HepG2 (cell line): ENCODE measurements at regions not wholly inside any gene's neighbourhood (a gene's known extent, or its start where the extent isn't known, plus 50 kb on each side); places are given as distances from the start of the nearest gene placed in this dataset.
A peak's percentile ranks its signal among the peaks of the same experiment; 100 is the strongest.
"Not testable (repeated sequence)": the region's sequence is repeated elsewhere in the genome, so short reads cannot be mapped to it uniquely, and the experiment has no call there.

Source experiments
- ELF3 ChIP-seq: IDR thresholded peaks from 2 replicates; pipeline ENCODE4 v1.6.1; 2016; ENCODE audit warnings: missing genetic modification reagents, missing compliant biosample characterization
- FOXP1 ChIP-seq, 2 experiments: fragments of 450-650 bp in 1 of 2; IDR thresholded peaks; 2 replicates each; pipeline ENCODE4 v1.6.1; 2017 to 2018; ENCODE audit warnings: antibody characterized with exemption in 1 of 2
- GABPB1 ChIP-seq: IDR thresholded peaks from 2 replicates; pipeline ENCODE4 v1.6.1; 2016; ENCODE audit warnings: mild to moderate bottlenecking, missing genetic modification reagents, moderate library complexity, missing compliant biosample characterization
- GATAD2A ChIP-seq: IDR thresholded peaks from 2 replicates; pipeline ENCODE4 v1.6.1; 2016
- HNF4A ChIP-seq: sonication (generic); formaldehyde crosslinking; IDR thresholded peaks from 2 replicates; pipeline ENCODE4 v1.4.0; 2020; ENCODE audit warnings: missing genetic modification reagents
- KDM1A ChIP-seq: IDR thresholded peaks from 2 replicates; pipeline ENCODE4 v1.6.1; 2016; ENCODE audit warnings: missing compliant biosample characterization
- KDM5B ChIP-seq: sonication (generic); formaldehyde crosslinking; IDR thresholded peaks from 2 replicates; pipeline ENCODE4 v1.4.0; 2020; ENCODE audit warnings: missing genetic modification reagents, mild to moderate bottlenecking, borderline replicate concordance
- NONO ChIP-seq, 2 experiments: fragments of 450-650 bp in 1 of 2; sonication (generic) in 1 of 2; formaldehyde crosslinking in 1 of 2; IDR thresholded peaks in 1 of 2; conservative IDR thresholded peaks in 1 of 2; 2 replicates each; pipeline versions ENCODE4 v1.6.1 to v1.8.0; 2017 to 2022; ENCODE audit warnings: mild to moderate bottlenecking in 1 of 2, missing genetic modification reagents in 1 of 2, moderate library complexity in 1 of 2
- NRL ChIP-seq: sonication (generic); formaldehyde crosslinking; IDR thresholded peaks from 2 replicates; pipeline ENCODE4 v1.5.0; 2020; ENCODE audit warnings: missing genetic modification reagents, mild to moderate bottlenecking, moderate library complexity, borderline replicate concordance
- PHF21A ChIP-seq: sonication (generic); formaldehyde crosslinking; IDR thresholded peaks from 2 replicates; pipeline ENCODE4 v1.5.0; 2020; ENCODE audit warnings: mild to moderate bottlenecking, missing genetic modification reagents
- PHF8 ChIP-seq: sonication (generic); formaldehyde crosslinking; IDR thresholded peaks from 2 replicates; pipeline ENCODE4 v1.5.0; 2020; ENCODE audit warnings: missing genetic modification reagents
- RARA ChIP-seq: IDR thresholded peaks from 2 replicates; pipeline ENCODE4 v1.6.1; 2016; ENCODE audit warnings: missing genetic modification reagents, missing compliant biosample characterization
- SATB2 ChIP-seq: sonication (generic); formaldehyde crosslinking; IDR thresholded peaks from 2 replicates; pipeline ENCODE4 v1.5.0; 2020; ENCODE audit warnings: missing genetic modification reagents
- STAG1 ChIP-seq: sonication (generic); formaldehyde crosslinking; IDR thresholded peaks from 2 replicates; pipeline ENCODE4 v1.4.0; 2020; ENCODE audit warnings: missing genetic modification reagents
- THRA ChIP-seq: sonication (generic); formaldehyde crosslinking; IDR thresholded peaks from 2 replicates; pipeline ENCODE4 v1.4.0; 2020; ENCODE audit warnings: missing genetic modification reagents, borderline replicate concordance
- ZBTB34 ChIP-seq: sonication (generic); formaldehyde crosslinking; IDR thresholded peaks from 2 replicates; pipeline ENCODE4 v1.8.0; 2022; ENCODE audit warnings: mild to moderate bottlenecking, missing genetic modification reagents
- ZFP90 ChIP-seq: sonication (generic); formaldehyde crosslinking; IDR thresholded peaks from 2 replicates; pipeline ENCODE4 v1.8.0; 2022; ENCODE audit warnings: missing genetic modification reagents, mild to moderate bottlenecking, inconsistent platforms, borderline replicate concordance
- ZNF18 ChIP-seq: sonication (generic); formaldehyde crosslinking; IDR thresholded peaks from 2 replicates; pipeline ENCODE4 v1.8.0; 2022; ENCODE audit warnings: mild to moderate bottlenecking, missing genetic modification reagents; ENCODE audit not compliant: insufficient replicate concordance
- ZNF205 ChIP-seq: IDR thresholded peaks from 2 replicates; pipeline ENCODE4 v1.6.1; 2018; ENCODE audit warnings: missing biosample characterization, missing genetic modification reagents
- ZNF639 ChIP-seq: conservative IDR thresholded peaks from 2 replicates; pipeline ENCODE4 v1.6.1; 2018; ENCODE audit warnings: missing genetic modification reagents
- TF ChIP-seq, protein P1 (sequence below): sonication (generic); formaldehyde crosslinking; IDR thresholded peaks from 2 replicates; pipeline ENCODE4 v1.4.0; 2020; ENCODE audit warnings: missing genetic modification reagents

- peak; percentile 30; the same call in 1 of the 2 replicates for TF ChIP-seq NRL (CRISPR knock-in tag)
- TF ChIP-seq RARA (CRISPR knock-in tag): peak; percentile 64
- 0 out of 2 replicates have a peak, but pooled peaks have one; percentile 16 for TF ChIP-seq ZFP90 (CRISPR knock-in tag)
- TF ChIP-seq KDM1A (CRISPR knock-in tag): peak; percentile 57
- TF ChIP-seq ELF3 (CRISPR knock-in tag): peak; percentile 66
- TF ChIP-seq GATAD2A (CRISPR knock-in tag): peak; percentile 50; the same call in 1 of the 2 replicates
- peak; percentile 43; the same call in 1 of the 2 replicates for TF ChIP-seq ZBTB34
- peak; percentile 20; the same call in 1 of the 2 replicates for TF ChIP-seq ZNF639 (CRISPR knock-in tag)
- TF ChIP-seq NONO, FOXP1 (IDR thresholded peaks at IDR 0.05): not testable (repeated sequence)
- TF ChIP-seq NONO (CRISPR knock-in tag; conservative IDR thresholded peaks at IDR 0.05): 0 out of 2 replicates have a peak, but pooled peaks have one; percentile 19
- TF ChIP-seq FOXP1 (CRISPR knock-in tag; IDR thresholded peaks at IDR 0.05): peak; percentile 72
- peak; percentile 62; the same call in 1 of the 2 replicates for TF ChIP-seq SATB2
- peak; percentile 14; the same call in 1 of the 2 replicates for TF ChIP-seq PHF8 (CRISPR knock-in tag)
- peak; percentile 8; the same call in 1 of the 2 replicates for TF ChIP-seq GABPB1 (CRISPR knock-in tag)
- 0 out of 2 replicates have a peak, but pooled peaks have one; percentile 11 for TF ChIP-seq STAG1 (CRISPR knock-in tag)
- 0 out of 2 replicates have a peak, but pooled peaks have one; percentile 6 for TF ChIP-seq KDM5B
- peak; percentile 88; the same call in 1 of the 2 replicates for TF ChIP-seq THRA
- 0 out of 2 replicates have a peak, but pooled peaks have one; percentile 3 for TF ChIP-seq ZNF205 (CRISPR knock-in tag)
- TF ChIP-seq PHF21A (CRISPR knock-in tag): peak; percentile 12; the same call in 1 of the 2 replicates
- TF ChIP-seq HNF4A (CRISPR knock-in tag): peak; percentile 73
- TF ChIP-seq, protein P1, sequence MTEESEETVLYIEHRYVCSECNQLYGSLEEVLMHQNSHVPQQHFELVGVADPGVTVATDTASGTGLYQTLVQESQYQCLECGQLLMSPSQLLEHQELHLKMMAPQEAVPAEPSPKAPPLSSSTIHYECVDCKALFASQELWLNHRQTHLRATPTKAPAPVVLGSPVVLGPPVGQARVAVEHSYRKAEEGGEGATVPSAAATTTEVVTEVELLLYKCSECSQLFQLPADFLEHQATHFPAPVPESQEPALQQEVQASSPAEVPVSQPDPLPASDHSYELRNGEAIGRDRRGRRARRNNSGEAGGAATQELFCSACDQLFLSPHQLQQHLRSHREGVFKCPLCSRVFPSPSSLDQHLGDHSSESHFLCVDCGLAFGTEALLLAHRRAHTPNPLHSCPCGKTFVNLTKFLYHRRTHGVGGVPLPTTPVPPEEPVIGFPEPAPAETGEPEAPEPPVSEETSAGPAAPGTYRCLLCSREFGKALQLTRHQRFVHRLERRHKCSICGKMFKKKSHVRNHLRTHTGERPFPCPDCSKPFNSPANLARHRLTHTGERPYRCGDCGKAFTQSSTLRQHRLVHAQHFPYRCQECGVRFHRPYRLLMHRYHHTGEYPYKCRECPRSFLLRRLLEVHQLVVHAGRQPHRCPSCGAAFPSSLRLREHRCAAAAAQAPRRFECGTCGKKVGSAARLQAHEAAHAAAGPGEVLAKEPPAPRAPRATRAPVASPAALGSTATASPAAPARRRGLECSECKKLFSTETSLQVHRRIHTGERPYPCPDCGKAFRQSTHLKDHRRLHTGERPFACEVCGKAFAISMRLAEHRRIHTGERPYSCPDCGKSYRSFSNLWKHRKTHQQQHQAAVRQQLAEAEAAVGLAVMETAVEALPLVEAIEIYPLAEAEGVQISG (CRISPR knock-in tag): peak; percentile 3; the same call in 1 of the 2 replicates
- TF ChIP-seq ZNF18 (CRISPR knock-in tag): peak; percentile 48
Observed at GRCh38 chr16:10257642-10258251, 75.5 kb upstream of the GRIN2A start (continued).
